ENCODE measurements at regions not wholly inside any gene's neighbourhood (a gene's known extent, or its start where the extent isn't known, plus 50 kb on each side); places are given as distances from the start of the nearest gene placed in this dataset.

- no peak for TF ChIP-seq SNAI2 (CRISPR knock-in tag; IDR thresholded peaks at IDR 0.05)
- no peak for TF ChIP-seq PATZ1 (CRISPR knock-in tag; IDR thresholded peaks at IDR 0.05; ENCODE audit: borderline replicate concordance)
- no peak for TF ChIP-seq CSRNP3 (CRISPR knock-in tag; IDR thresholded peaks at IDR 0.05)
- TF ChIP-seq OSR1 (CRISPR knock-in tag; IDR thresholded peaks at IDR 0.05) = no peak
- TF ChIP-seq ZFP3 (CRISPR knock-in tag; IDR thresholded peaks at IDR 0.05) = no peak
- no peak for TF ChIP-seq TOX (CRISPR knock-in tag; IDR thresholded peaks at IDR 0.05; ENCODE audit: borderline replicate concordance)
- no peak for TF ChIP-seq ZFP30 (CRISPR knock-in tag; IDR thresholded peaks at IDR 0.05)
- TF ChIP-seq ZC3H10 (CRISPR knock-in tag; IDR thresholded peaks at IDR 0.05) = no peak
- no peak for TF ChIP-seq RARB (CRISPR knock-in tag; IDR thresholded peaks at IDR 0.05)
- no peak for TF ChIP-seq GLIS3 (CRISPR knock-in tag; IDR thresholded peaks at IDR 0.05)
Measured at GRCh38 chr14:106808458-106808857, 1282.1 kb downstream of the TMEM121 start.
